Keratinocyte (primary cell): ENCODE measurements at regions not wholly inside any gene's neighbourhood (a gene's known extent, or its start where the extent isn't known, plus 50 kb on each side); places are given as distances from the start of the nearest gene placed in this dataset.

Source experiments
- DNase-seq: peaks from one replicate; pipeline ENCODE4 v3.0.0-alpha.2; 2011; ENCODE audit warnings: low read depth, missing footprints, low spot score
- FAIRE-seq: peaks from 2 replicates; lab custom pipeline; 2011; peaks lifted over from hg19 to GRCh38; lab: Jason Lieb, UNC
- H2AFZ ChIP-seq: 2 replicates; pipeline ENCODE4 v1.6.0; 2012; ENCODE audit warnings: low read length, control low read depth, inconsistent platforms; ENCODE audit not compliant: control insufficient read depth
- H3K27ac ChIP-seq: 2 replicates; pipeline ENCODE4 v1.5.1; 2011; ENCODE audit warnings: low read length; ENCODE audit not compliant: control insufficient read depth, insufficient read depth
- H3K27me3 ChIP-seq: 3 replicates; pipeline ENCODE4 v1.6.0; 2011; ENCODE audit warnings: low read length; ENCODE audit not compliant: control insufficient read depth, insufficient read depth; ENCODE audit errors: extremely low read depth
- H3K36me3 ChIP-seq, 2 experiments: 2 replicates in 1 of 2; 3 replicates in 1 of 2; pipeline ENCODE4 v1.5.1; 2011; ENCODE audit warnings: low read length in 2 of 2, mild to moderate bottlenecking in 1 of 2; ENCODE audit not compliant: control insufficient read depth in 2 of 2, insufficient read depth in 2 of 2; ENCODE audit errors: extremely low read depth in 1 of 2
- H3K4me1 ChIP-seq: 3 replicates; pipeline ENCODE4 v1.5.1; 2011; ENCODE audit warnings: low read length; ENCODE audit not compliant: control insufficient read depth, insufficient read depth; ENCODE audit errors: extremely low read depth
- H3K4me2 ChIP-seq: 3 replicates; pipeline ENCODE4 v1.6.0; 2011; ENCODE audit warnings: low read depth, low read length; ENCODE audit not compliant: control insufficient read depth, insufficient read depth; ENCODE audit errors: extremely low read depth
- H3K4me3 ChIP-seq, 3 experiments: fragments of 200-600 bp in 1 of 3; sonication (generic) in 1 of 3; 2 replicates in 2 of 3; 3 replicates in 1 of 3; pipeline ENCODE4 v1.5.1; 2011 to 2016; ENCODE audit warnings: low read length in 3 of 3, mild to moderate bottlenecking in 3 of 3, control low read depth in 2 of 3, inconsistent platforms in 1 of 3, low read depth in 1 of 3, mixed read lengths in 1 of 3, mixed run types in 1 of 3, moderate library complexity in 1 of 3; ENCODE audit not compliant: control insufficient read depth in 2 of 3, insufficient read depth in 2 of 3; ENCODE audit errors: extremely low read depth in 1 of 3
- H3K79me2 ChIP-seq: 2 replicates; pipeline ENCODE4 v1.6.0; 2012; ENCODE audit warnings: low read length; ENCODE audit not compliant: control insufficient read depth, insufficient read depth
- H3K9ac ChIP-seq: 3 replicates; pipeline ENCODE4 v1.6.0; 2011; ENCODE audit warnings: low read length; ENCODE audit not compliant: control insufficient read depth, insufficient read depth; ENCODE audit errors: extremely low read depth
- H3K9me1 ChIP-seq: 3 replicates; pipeline ENCODE4 v1.6.0; 2011; ENCODE audit warnings: low read length; ENCODE audit not compliant: control insufficient read depth, insufficient read depth; ENCODE audit errors: extremely low read depth
- H3K9me3 ChIP-seq: 2 replicates; pipeline ENCODE4 v1.5.1; 2012; ENCODE audit warnings: low read depth, low read length; ENCODE audit not compliant: control insufficient read depth
- H4K20me1 ChIP-seq: 3 replicates; pipeline ENCODE4 v1.6.0; 2011; ENCODE audit warnings: low read length; ENCODE audit not compliant: control insufficient read depth, insufficient read depth; ENCODE audit errors: extremely low read depth
- CTCF ChIP-seq, 3 experiments: IDR thresholded peaks in 1 of 3; conservative IDR thresholded peaks in 1 of 3; optimal IDR thresholded peaks in 1 of 3; 2 replicates in 2 of 3; 3 replicates in 1 of 3; pipeline versions ENCODE3 to v1.5.1; 2011; ENCODE audit warnings: low read length in 3 of 3, mild to moderate bottlenecking in 3 of 3, moderate library complexity in 2 of 3, control low read depth in 1 of 3, inconsistent platforms in 1 of 3; ENCODE audit not compliant: insufficient read depth in 2 of 3; ENCODE audit errors: extremely low read depth in 1 of 3
- EZH2 ChIP-seq: IDR thresholded peaks from one replicate; pipeline ENCODE4 v1.6.1; 2012; ENCODE audit warnings: inconsistent platforms, mild to moderate bottlenecking, low read length, moderate library complexity
- dilution Hi-C: fragments of 300-500 bp; cut with MboI; formaldehyde crosslinking; loops from one replicate; pipeline ENCODE4 v1.7.0; 2020; ENCODE audit warnings: low sequenced_read_pairs; ENCODE audit not compliant: extremely low pct_ligation_motif_present

GRCh38 chr6:67165606-67166005 is 1458.6 kb upstream of the EYS start:
- Histone ChIP-seq H3K9me1 (no peaks in the 10 kb centered on the region), H3K27ac (no peak overlapping the region), H3K9ac (no peak overlapping the region), H3K4me3 (no peak overlapping the region), H3K36me3 (no peaks in the 10 kb centered on the region), H4K20me1 (no peaks in the 10 kb centered on the region), H2AFZ (no peak overlapping the region), H3K79me2 (no peaks in the 10 kb centered on the region), H3K4me1 (no peaks in the 10 kb centered on the region), H3K9me3 (no peaks in the 10 kb centered on the region), H3K27me3 (no peaks in the 10 kb centered on the region), H3K4me2 (no peak overlapping the region)
- no peak for DNase-seq
- TF ChIP-seq EZH2 (no peak), CTCF (optimal IDR thresholded peaks at IDR 0.05 in 1 of 3, IDR thresholded peaks at IDR 0.05 in 1 of 3, conservative IDR thresholded peaks at IDR 0.05 in 1 of 3; ENCODE audit: extremely low read depth in 1 of 3, insufficient read depth in 2 of 3, low read length in 3 of 3) (no peak)
- no peak for FAIRE-seq
- dilution Hi-C loops: no loop called here

GRCh38 chr6:67160820-67161219 is 1453.8 kb upstream of the EYS start:
- Histone ChIP-seq H3K79me2 (no peaks in the 10 kb centered on the region), H4K20me1 (no peaks in the 10 kb centered on the region), H2AFZ (no peak overlapping the region), H3K36me3 (no peaks in the 10 kb centered on the region), H3K4me2 (no peak overlapping the region), H3K9ac (no peak overlapping the region), H3K27me3 (no peaks in the 10 kb centered on the region), H3K4me1 (no peaks in the 10 kb centered on the region), H3K4me3 (no peak overlapping the region), H3K9me1 (no peaks in the 10 kb centered on the region), H3K27ac (no peak overlapping the region), H3K9me3 (no peaks in the 10 kb centered on the region)
- no peak for FAIRE-seq
- TF ChIP-seq EZH2 (no peak), CTCF (optimal IDR thresholded peaks at IDR 0.05 in 1 of 3, IDR thresholded peaks at IDR 0.05 in 1 of 3, conservative IDR thresholded peaks at IDR 0.05 in 1 of 3; ENCODE audit: extremely low read depth in 1 of 3, insufficient read depth in 2 of 3, low read length in 3 of 3) (no peak)
- dilution Hi-C loops: no loop called here
- no peak for DNase-seq
